Right renal cortex interstitium (tissue), 3 donors: ENCODE measurements at regions not wholly inside any gene's neighbourhood (a gene's known extent, or its start where the extent isn't known, plus 50 kb on each side); places are given as distances from the start of the nearest gene placed in this dataset.

Source experiments
- DNase-seq, 3 donors: peaks; one replicate each; pipeline ENCODE4 v3.0.0-alpha.2; 2013; ENCODE audit warnings: low read depth in 3 of 3, low spot score in 2 of 3

GRCh38 chr2:162974771-162975170 is 136.2 kb upstream of the KCNH7 start:
- no peak for DNase-seq

GRCh38 chr2:162972383-162972782 is 133.8 kb upstream of the KCNH7 start:
- DNase-seq, result no peak

DNA sequence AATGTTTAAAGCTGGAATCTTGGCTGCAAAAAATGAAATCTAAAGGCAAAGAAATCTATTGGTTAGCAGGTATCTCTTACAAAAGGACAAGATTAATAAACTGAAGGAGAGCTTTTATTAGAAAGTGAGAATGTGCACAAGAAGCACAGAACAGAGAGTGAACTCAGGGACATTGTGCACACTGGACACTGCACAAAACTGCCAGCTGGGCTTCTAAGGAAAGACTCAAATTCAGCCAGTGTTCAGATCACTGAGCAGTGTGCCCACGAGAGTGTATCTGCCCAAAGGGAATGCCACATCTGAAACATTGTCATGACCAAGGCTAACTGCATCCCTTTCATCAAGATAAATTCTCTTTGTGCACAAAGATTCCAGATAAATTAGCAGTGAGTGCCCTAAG is 129.7 kb upstream of the KCNH7 start:
- DNase-seq, result no peak

DNA sequence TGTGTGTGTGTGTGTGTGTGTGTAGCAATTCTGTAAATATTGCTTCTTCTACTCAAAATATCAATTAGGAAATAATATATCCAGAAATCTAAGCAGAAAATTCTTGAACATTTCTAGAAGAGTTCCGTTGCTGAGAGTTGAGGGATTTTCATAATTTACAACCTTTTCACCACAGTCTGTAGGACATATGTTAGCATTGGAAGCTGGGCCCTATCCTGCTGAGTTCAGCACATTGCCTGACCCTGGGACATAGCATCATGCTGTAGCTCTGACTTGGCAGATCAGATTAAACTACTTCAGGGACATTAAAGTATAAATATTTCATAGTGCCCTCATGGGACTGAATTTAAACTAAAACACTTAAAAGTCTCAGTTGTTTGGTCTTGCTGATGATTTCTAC is 129.2 kb upstream of the KCNH7 start:
- no peak for DNase-seq

GRCh38 chr2:162967147-162967546 is 128.6 kb upstream of the KCNH7 start:
- no peak for DNase-seq

DNA sequence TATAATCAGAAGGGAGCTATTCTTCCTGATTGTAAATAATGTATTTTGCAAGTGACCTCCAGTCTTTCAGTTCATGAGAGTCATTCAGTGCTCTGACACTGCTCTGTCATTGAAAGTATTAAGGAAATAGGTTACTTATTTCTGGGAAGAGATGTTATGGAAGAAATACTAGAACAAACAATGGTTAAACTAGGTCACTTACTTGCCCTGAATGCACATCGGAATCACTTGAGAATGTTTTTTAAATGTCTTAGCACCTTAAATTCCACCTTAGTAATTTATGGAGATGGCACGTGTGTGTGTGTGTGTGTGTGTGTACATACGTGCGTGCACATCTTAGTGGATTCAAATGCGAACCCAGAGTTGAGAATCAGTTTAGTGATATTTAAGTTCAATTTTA is 126.6 kb upstream of the KCNH7 start:
- no peak for DNase-seq

GRCh38 chr2:162964513-162964912 is 125.9 kb upstream of the KCNH7 start:
- DNase-seq, result no peak

GRCh38 chr2:162963156-162963555 is 124.6 kb upstream of the KCNH7 start:
- DNase-seq, result no peak

GRCh38 chr2:162945785-162946184 is 107.2 kb upstream of the KCNH7 start:
- DNase-seq, result no peak

DNA sequence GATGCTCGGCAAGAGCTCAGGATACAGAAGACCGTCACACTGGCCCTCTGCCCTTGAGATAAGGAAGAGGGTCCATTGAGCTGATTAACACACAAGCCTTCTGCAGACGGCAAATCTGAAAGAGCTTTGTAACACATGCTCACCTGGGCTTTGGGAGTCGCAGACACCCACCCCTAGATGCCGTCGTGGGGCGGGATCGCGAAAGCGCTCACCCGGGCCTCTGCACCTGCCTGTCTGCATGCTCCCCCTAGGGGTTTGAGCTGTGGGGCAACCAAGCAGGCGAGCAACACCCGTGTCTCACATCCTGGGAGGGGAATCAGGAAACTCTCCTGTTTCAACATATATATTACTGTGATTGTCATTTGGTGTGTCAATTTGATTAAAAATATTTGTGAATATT is 99.8 kb upstream of the KCNH7 start:
- DNase-seq, result no peak

GRCh38 chr2:162934191-162934590 is 95.6 kb upstream of the KCNH7 start:
- DNase-seq, result no peak

DNA sequence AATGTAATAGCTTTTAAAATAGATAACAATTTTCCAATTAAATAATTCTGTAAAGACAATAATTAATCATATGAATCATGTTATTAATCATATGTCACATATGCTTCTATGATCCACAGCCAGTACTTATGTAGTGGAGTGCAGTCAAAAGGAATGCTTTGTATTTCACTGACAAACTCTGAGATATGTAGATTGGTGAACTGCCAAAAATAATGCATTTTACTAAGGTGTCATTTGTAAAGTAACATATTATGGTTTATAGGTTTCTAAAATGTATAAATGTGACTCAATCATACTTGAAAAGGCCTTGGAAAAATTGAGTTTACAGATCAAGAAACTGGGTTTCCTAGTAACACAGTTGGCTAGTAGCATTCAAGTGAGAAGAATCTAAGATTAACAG is 93.8 kb upstream of the KCNH7 start:
- DNase-seq, result no peak

DNA sequence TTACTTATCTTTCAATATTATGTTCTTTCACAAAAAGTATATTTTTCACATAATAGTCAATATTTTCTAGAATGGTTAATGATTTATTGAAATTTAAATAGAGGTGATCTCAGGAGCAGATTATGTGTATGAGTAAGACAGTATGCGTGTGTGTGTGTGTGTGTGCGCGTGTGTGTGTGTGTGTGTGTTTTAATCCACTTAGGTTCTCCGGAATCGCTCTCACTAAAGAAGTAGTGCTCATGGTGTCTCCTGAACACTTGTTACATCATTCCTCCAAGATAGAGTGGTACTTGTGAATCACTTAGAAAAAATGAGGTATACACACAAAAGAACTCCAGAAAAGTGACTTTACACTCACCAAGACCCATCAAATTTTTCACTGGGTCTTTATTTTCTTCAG is 91.0 kb upstream of the KCNH7 start:
- no peak for DNase-seq

- no peak for DNase-seq
Measured at GRCh38 chr2:162928356-162928755, 89.8 kb upstream of the KCNH7 start.

GRCh38 chr2:162926907-162927306 is 88.3 kb upstream of the KCNH7 start:
- no peak for DNase-seq

DNA sequence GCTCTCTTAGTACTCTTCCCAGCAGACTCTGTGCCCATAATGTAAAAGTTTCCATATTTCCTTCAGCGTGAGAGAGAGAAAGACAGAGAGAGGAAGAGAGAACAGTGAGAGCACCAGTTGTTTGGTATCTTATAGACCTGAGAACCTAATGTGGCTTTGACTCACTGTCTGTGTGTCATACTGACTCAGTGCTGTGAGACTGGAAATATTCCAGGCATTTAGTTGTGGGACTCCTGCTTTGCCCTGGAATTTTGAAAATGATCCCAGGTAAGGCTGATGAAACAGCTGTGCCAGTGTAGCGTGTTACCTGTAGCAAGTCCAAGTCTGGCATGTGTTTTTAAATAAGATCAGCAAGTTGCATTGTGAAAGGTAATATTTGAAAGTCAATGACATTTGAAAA is 87.9 kb upstream of the KCNH7 start:
- no peak for DNase-seq

- DNase-seq, result no peak
Measured at GRCh38 chr2:162925595-162925994, 87.0 kb upstream of the KCNH7 start.

GRCh38 chr2:162919111-162919510 is 80.5 kb upstream of the KCNH7 start:
- DNase-seq, result no peak

- no peak for DNase-seq
Measured at GRCh38 chr2:162917626-162918025, 79.1 kb upstream of the KCNH7 start.

- no peak for DNase-seq
Measured at GRCh38 chr2:162916286-162916801, 77.8 kb upstream of the KCNH7 start.

DNA sequence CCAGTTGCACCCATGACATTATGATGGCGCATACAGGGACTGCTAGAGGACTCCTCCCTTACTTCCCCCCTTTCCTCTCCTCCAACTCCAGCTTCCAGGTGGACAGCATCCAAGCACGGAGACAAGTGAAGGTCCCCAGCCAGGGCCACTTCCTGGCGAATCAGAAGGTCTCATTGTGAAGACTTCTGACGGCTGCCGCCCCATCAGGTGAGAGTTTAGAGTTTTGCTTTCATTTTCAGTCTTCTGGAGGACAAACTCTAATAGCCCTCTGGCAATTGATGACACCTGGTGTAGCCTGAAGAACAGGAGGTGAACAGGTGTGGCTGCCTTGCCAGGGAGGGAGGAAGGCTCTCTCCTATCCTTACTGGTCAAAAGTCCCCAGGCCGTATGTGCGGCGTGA is 77.3 kb upstream of the KCNH7 start:
- DNase-seq, result no peak

- no peak for DNase-seq
Measured at GRCh38 chr2:162914161-162914560, 75.6 kb upstream of the KCNH7 start.

DNA sequence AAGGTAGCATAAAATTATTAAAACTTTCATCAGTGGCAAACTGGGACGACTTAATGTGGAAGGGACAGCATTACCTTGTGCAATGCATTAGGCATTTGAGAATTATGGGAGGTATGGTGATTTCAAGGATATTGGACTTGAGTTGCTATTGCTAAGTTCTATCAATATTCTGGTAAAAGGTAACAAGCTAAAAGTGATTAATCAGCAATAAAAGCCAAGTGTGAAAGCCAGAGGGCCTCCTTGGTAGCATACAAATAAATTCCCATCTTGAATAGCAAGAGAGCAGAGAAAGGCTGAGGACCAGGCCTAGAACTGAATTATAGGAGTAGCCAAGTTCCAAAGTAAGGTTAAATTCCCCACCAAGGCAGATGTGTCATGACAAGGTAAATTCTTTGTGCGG is 74.2 kb upstream of the KCNH7 start:
- no peak for DNase-seq

DNA sequence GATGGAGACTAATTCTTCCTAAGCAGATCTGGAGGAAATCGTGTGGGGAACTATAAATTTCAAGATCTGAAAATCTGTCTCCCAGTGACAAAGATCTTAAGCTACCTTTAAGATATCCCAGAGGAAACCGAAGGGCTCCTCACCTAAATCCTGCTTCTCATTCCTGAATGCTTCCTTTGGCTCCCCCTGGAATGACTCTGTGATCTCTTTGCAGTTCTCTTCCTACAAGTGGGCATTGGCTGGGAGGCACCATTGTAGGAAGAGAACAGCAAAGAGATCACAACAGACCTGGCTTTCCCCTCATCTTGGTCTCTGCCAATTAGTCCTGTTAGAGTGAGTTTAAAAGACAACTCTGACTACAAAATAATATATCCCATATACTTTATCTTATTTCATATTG is 70.0 kb upstream of the KCNH7 start:
- DNase-seq, result no peak
